OCI-LY7 (cell line): ENCODE measurements at regions not wholly inside any gene's neighbourhood (a gene's known extent, or its start where the extent isn't known, plus 50 kb on each side); places are given as distances from the start of the nearest gene placed in this dataset.

Experiments used
- BruUV-seq: library from RNA; stranded (reverse); fragments of 400-500 nt; replicated peaks from 2 replicates; lab custom pipeline; 2021; lab: Mats Ljungman, UMichigan
- CTCF ChIA-PET: fragments of 300-600 bp; sonication (Branson Sonifier 250); formaldehyde crosslinking; loops from one replicate; lab custom pipeline; 2022; ENCODE audit warnings: antibody characterized with exemption; ENCODE audit not compliant: unreplicated experiment; lab: Charles Lee
- POLR2A ChIA-PET: fragments of 300-600 bp; sonication (Branson Sonifier 250); formaldehyde crosslinking; loops from one replicate; lab custom pipeline; 2022; ENCODE audit warnings: antibody characterized with exemption; lab: Charles Lee
- DNase-seq: peaks from one replicate; pipeline ENCODE4 v3.0.0-alpha.2; 2015; ENCODE audit warnings: low spot score
- H2AFZ ChIP-seq: fragments of 200-600 bp; sonication (generic), shearing (Covaris generic); 2 replicates; pipeline ENCODE4 v1.6.1; 2014; ENCODE audit warnings: mild to moderate bottlenecking, antibody characterized with exemption, low read length, moderate library complexity
- H3K27ac ChIP-seq: fragments of 200-600 bp; sonication (generic); 2 replicates; pipeline ENCODE4 v1.5.1; 2014; ENCODE audit warnings: mixed run types, low read depth, mild to moderate bottlenecking, moderate library complexity, low read length, inconsistent platforms; ENCODE audit not compliant: poor library complexity, severe bottlenecking
- H3K36me3 ChIP-seq: fragments of 200-600 bp; sonication (generic); 2 replicates; pipeline ENCODE4 v1.6.1; 2014; ENCODE audit warnings: mild to moderate bottlenecking, antibody characterized with exemption, low read length, moderate library complexity, mixed read lengths; ENCODE audit not compliant: insufficient read depth
- H3K4me1 ChIP-seq: fragments of 200-600 bp; sonication (generic); 2 replicates; pipeline ENCODE4 v1.5.1; 2014; ENCODE audit warnings: mild to moderate bottlenecking, low read length; ENCODE audit not compliant: insufficient read depth, poor library complexity, severe bottlenecking
- H3K4me2 ChIP-seq: fragments of 200-600 bp; sonication (generic); 2 replicates; pipeline ENCODE4 v1.6.1; 2014; ENCODE audit warnings: mild to moderate bottlenecking, low read length
- H3K4me3 ChIP-seq: fragments of 200-600 bp; sonication (generic); 2 replicates; pipeline ENCODE4 v1.5.1; 2014; ENCODE audit warnings: mild to moderate bottlenecking, low read depth, low read length; ENCODE audit not compliant: poor library complexity, severe bottlenecking
- H3K79me2 ChIP-seq: fragments of 200-600 bp; sonication (generic); 2 replicates; pipeline ENCODE4 v1.6.1; 2016; ENCODE audit warnings: low read depth, mild to moderate bottlenecking, low read length, moderate library complexity, mixed read lengths; ENCODE audit not compliant: insufficient read depth
- H3K9me2 ChIP-seq: fragments of 200-600 bp; sonication (generic); 2 replicates; pipeline ENCODE4 v1.6.1; 2016; ENCODE audit warnings: mild to moderate bottlenecking, low read length, mixed read lengths; ENCODE audit not compliant: insufficient read depth
- H3K9me3 ChIP-seq: fragments of 200-600 bp; sonication (generic); 2 replicates; pipeline ENCODE4 v1.6.1; 2014; ENCODE audit warnings: mild to moderate bottlenecking, mixed run types, low read length, mixed read lengths
- H4K20me1 ChIP-seq: fragments of 200-600 bp; sonication (generic); 2 replicates; pipeline ENCODE4 v1.6.1; 2014; ENCODE audit warnings: mild to moderate bottlenecking, antibody characterized with exemption, low read length, moderate library complexity, mixed read lengths; ENCODE audit not compliant: insufficient read depth
- EZH2phosphoT487 ChIP-seq: fragments of 200-600 bp; sonication (generic); IDR thresholded peaks from 2 replicates; pipeline ENCODE4 v1.6.1; 2018; ENCODE audit warnings: low read depth, borderline replicate concordance, mild to moderate bottlenecking, mixed run types, antibody characterized with exemption, low read length, moderate library complexity, mixed read lengths
- intact Hi-C: fragments of 100-400 bp; cut with micrococcal nuclease; formaldehyde crosslinking; loops from one replicate; pipeline ENCODE4 v1.10.0; 2022; ENCODE audit not compliant: unreplicated experiment
- TF ChIP-seq, protein P1 (sequence below): fragments of 200-600 bp; sonication (generic); conservative IDR thresholded peaks from 2 replicates; pipeline ENCODE4 v1.5.1; 2014; ENCODE audit warnings: mild to moderate bottlenecking, antibody characterized with exemption, low read length, moderate library complexity, mixed read lengths

DNA sequence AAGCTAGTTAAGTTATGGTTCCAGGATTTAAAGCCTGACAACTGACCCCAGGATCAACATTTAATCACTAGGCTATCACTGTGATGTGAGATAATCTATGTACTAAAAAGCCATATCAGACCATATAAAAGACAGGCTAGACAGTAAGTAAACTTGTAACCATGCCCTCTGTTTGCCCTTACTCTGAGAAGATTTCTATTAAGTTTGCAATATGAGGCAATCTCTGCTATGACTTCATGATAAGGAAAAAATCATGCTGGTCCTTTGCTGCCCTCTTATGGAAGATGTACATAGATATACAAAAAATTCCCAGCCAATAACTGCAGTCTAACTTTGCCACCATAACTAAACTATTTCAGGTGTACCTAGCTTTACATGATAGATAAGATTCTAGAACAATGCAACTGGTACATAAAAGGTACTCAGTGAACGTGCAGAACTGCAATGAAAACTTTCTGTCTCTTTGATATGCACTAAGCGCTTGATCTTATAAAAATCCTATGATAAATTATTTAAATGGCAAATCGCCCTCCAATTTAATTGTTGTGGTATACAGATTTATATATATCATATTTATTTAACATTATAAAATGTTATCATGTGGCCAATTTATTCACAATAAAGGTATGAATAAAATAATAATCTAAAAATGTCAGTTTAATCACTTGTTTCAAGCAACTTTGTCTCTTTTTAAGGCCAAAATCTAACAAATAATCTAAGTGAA, 70.5 kb downstream of the FAM217A start:
- Histone ChIP-seq H3K9me2 (no peaks in the 10 kb centered on the region), H3K36me3 (peaks cover 20% of the 10 kb centered on the region), H3K9me3 (no peaks in the 10 kb centered on the region), H3K4me3 (no peak overlapping the region), H4K20me1 (no peaks in the 10 kb centered on the region), H3K79me2 (peaks cover 50% of the 10 kb centered on the region; the same call in 1 of the 2 replicates), H3K4me1 (peaks cover 14% of the 10 kb centered on the region), H2AFZ (no peak overlapping the region), H3K27ac (no peak overlapping the region), H3K4me2 (no peak overlapping the region)
- CTCF ChIA-PET = interaction anchor here (0.7 kb wide), 1 partner anchor 260 kb away, joined by 3 read pairs; no protein-coding TSS in a partner anchor
- POLR2A ChIA-PET = interaction anchor here (0.6 to 1.1 kb wide), 2 partner anchors 9 to 11 kb away, joined by 3 read pairs; no protein-coding TSS in a partner anchor
- BruUV-seq = no TSS peak
- intact Hi-C loops = loop anchor here (1.0 kb wide), 1 partner anchor 266 kb away; no protein-coding TSS in a partner anchor
- peak; percentile 66 for DNase-seq
- TF ChIP-seq, protein P1, sequence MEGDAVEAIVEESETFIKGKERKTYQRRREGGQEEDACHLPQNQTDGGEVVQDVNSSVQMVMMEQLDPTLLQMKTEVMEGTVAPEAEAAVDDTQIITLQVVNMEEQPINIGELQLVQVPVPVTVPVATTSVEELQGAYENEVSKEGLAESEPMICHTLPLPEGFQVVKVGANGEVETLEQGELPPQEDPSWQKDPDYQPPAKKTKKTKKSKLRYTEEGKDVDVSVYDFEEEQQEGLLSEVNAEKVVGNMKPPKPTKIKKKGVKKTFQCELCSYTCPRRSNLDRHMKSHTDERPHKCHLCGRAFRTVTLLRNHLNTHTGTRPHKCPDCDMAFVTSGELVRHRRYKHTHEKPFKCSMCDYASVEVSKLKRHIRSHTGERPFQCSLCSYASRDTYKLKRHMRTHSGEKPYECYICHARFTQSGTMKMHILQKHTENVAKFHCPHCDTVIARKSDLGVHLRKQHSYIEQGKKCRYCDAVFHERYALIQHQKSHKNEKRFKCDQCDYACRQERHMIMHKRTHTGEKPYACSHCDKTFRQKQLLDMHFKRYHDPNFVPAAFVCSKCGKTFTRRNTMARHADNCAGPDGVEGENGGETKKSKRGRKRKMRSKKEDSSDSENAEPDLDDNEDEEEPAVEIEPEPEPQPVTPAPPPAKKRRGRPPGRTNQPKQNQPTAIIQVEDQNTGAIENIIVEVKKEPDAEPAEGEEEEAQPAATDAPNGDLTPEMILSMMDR = peak; percentile 79
- no peak for TF ChIP-seq EZH2phosphoT487

DNA sequence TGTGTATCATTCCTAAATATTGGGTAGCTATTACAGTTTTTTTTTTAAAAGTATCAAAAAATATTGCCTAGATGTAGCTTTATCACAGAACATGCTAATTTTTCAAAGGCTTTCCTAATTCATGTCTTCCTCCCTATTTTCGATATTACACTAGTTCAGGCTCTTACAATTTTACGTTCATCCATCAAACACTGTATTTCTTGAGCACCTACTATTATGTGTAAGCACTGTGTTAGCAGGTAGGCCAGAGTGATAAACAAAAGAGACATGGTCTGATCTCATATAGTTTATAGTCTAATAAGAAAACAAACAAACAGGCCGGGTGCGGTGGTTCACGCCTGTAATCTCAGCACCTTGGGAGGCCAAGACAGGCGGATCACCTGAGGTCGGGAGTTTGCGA, 69.5 kb downstream of the FAM217A start:
- Histone ChIP-seq H3K4me3 (no peak overlapping the region), H3K36me3 (peaks cover 30% of the 10 kb centered on the region), H3K9me3 (no peaks in the 10 kb centered on the region), H3K27ac (no peak overlapping the region), H3K79me2 (peaks cover 60% of the 10 kb centered on the region), H4K20me1 (no peaks in the 10 kb centered on the region), H3K4me2 (no peak overlapping the region), H3K9me2 (no peaks in the 10 kb centered on the region), H2AFZ (no peak overlapping the region), H3K4me1 (peaks cover 14% of the 10 kb centered on the region)
- no TSS peak for BruUV-seq
- intact Hi-C loops = no loop called here
- DNase-seq = no peak
- CTCF ChIA-PET = no interaction called here
- POLR2A ChIA-PET = interaction anchor here (0.6 to 1.7 kb wide), 2 partner anchors 12 to 22 kb away, joined by 3 to 5 read pairs; a partner anchor contains a TSS
- no peak for TF ChIP-seq EZH2phosphoT487
- TF ChIP-seq, protein P1 = no peak

DNA sequence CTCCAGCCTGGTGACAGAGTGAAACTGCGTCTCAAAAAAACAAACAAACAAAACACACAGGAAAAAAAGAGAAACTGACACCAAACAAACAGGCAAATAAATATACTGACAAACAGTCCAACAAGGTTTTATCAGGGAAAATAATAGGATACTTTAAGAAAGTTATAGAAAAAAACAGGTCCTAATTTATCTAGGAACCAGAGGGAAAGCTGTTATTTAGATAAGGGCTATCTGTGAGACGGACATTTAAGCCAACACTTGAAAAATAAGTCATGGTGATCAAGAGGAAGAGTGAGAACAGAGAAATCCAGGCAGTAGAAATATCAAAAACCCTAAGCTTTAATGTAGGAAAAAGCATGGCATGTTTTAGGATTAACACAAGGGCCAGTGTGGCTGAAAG, 68.9 kb downstream of the FAM217A start:
- Histone ChIP-seq H3K4me1 (peaks cover 14% of the 10 kb centered on the region), H4K20me1 (no peaks in the 10 kb centered on the region), H3K27ac (no peak overlapping the region), H2AFZ (no peak overlapping the region), H3K4me2 (no peak overlapping the region), H3K36me3 (peaks cover 36% of the 10 kb centered on the region), H3K9me2 (no peaks in the 10 kb centered on the region), H3K4me3 (no peak overlapping the region), H3K9me3 (no peaks in the 10 kb centered on the region), H3K79me2 (peaks cover 66% of the 10 kb centered on the region)
- DNase-seq = no peak
- ChIA-PET POLR2A (interaction anchor here (0.6 to 1.7 kb wide), 3 partner anchors 11 to 264 kb away, joined by 3 to 5 read pairs (median 3); a partner anchor contains a TSS), CTCF (no interaction called here)
- no TSS peak for BruUV-seq
- intact Hi-C loops = no loop called here
- TF ChIP-seq, protein P1 = no peak
- TF ChIP-seq EZH2phosphoT487 = no peak
